SK-N-SH (cell line): ENCODE measurements at regions not wholly inside any gene's neighbourhood (a gene's known extent, or its start where the extent isn't known, plus 50 kb on each side); places are given as distances from the start of the nearest gene placed in this dataset.
"Not testable (repeated sequence)": the region's sequence is repeated elsewhere in the genome, so short reads cannot be mapped to it uniquely, and the experiment has no call there.

Experiments used
- CTCF ChIA-PET: fragments of 300-600, 350-600 bp; formaldehyde crosslinking; extraction: SDS; loops from one replicate; lab custom pipeline; 2021; lab: Yijun Ruan, JAX
- POLR2A ChIA-PET: fragments of 350-600 bp; sonication (Branson Sonifier 250); formaldehyde crosslinking; extraction: SDS; loops from one replicate; lab custom pipeline; 2020; ENCODE audit warnings: antibody characterized with exemption, inconsistent platforms; lab: Yijun Ruan, JAX
- DNase-seq: peaks from one replicate; pipeline ENCODE4 v3.0.0; 2012
- H2AFZ ChIP-seq: fragments of 200-600 bp; sonication (generic); 2 replicates; pipeline ENCODE4 v1.8.1; 2016; ENCODE audit warnings: antibody characterized with exemption, mild to moderate bottlenecking, low read depth
- H3F3A ChIP-seq: fragments of 200-600 bp; sonication (generic); replicated peaks from 2 replicates; pipeline ENCODE3; 2016; ENCODE audit warnings: antibody characterized with exemption, mild to moderate bottlenecking; ENCODE audit not compliant: insufficient read depth
- H3K27ac ChIP-seq, 2 experiments: fragments of 200-500 bp in 1 of 2; fragments of 200-600 bp in 1 of 2; sonication (Bioruptor generic) in 1 of 2; sonication (generic), shearing (Covaris generic) in 1 of 2; 2 replicates each; pipeline versions ENCODE4 v1.5.1 to v1.6.1; 2014 to 2016; ENCODE audit warnings: low read depth in 2 of 2, inconsistent platforms in 1 of 2, low read length in 1 of 2, mild to moderate bottlenecking in 1 of 2, mixed read lengths in 1 of 2
- H3K27me3 ChIP-seq: fragments of 200-600 bp; sonication (generic), shearing (Covaris generic); 2 replicates; pipeline ENCODE4 v1.6.1; 2016; ENCODE audit warnings: mixed run types; ENCODE audit not compliant: insufficient read depth
- H3K36me3 ChIP-seq, 2 experiments: fragments of 200-500 bp in 1 of 2; fragments of 200-600 bp in 1 of 2; sonication (Bioruptor generic) in 1 of 2; sonication (generic) in 1 of 2; replicated peaks in 1 of 2; 2 replicates each; pipeline versions ENCODE3 to v1.5.1; 2014 to 2016; ENCODE audit warnings: low read length in 1 of 2, mild to moderate bottlenecking in 1 of 2; ENCODE audit not compliant: insufficient read depth in 2 of 2, control insufficient read depth in 1 of 2
- H3K4me1 ChIP-seq, 2 experiments: fragments of 200-500 bp in 1 of 2; fragments of 200-600 bp in 1 of 2; sonication (Bioruptor generic) in 1 of 2; sonication (generic), shearing (Covaris generic) in 1 of 2; 2 replicates each; pipeline versions ENCODE4 v1.5.1 to v1.6.1; 2014 to 2016; ENCODE audit warnings: low read depth in 1 of 2, low read length in 1 of 2, mixed run types in 1 of 2; ENCODE audit not compliant: insufficient read depth in 2 of 2, control insufficient read depth in 1 of 2
- H3K4me2 ChIP-seq: fragments of 200-600 bp; sonication (generic), shearing (Covaris generic); 2 replicates; pipeline ENCODE4 v1.6.1; 2017; ENCODE audit warnings: mixed run types
- H3K4me3 ChIP-seq, 2 experiments: fragments of 200-500 bp in 1 of 2; fragments of 200-600 bp in 1 of 2; sonication (Bioruptor generic) in 1 of 2; sonication (generic), shearing (Covaris generic) in 1 of 2; 2 replicates each; pipeline versions ENCODE4 v1.5.1 to v1.8.1; 2014 to 2016; ENCODE audit warnings: low read depth in 2 of 2, inconsistent platforms in 1 of 2, low read length in 1 of 2, mild to moderate bottlenecking in 1 of 2, mixed read lengths in 1 of 2, moderate library complexity in 1 of 2
- H3K79me2 ChIP-seq: fragments of 200-600 bp; sonication (generic); 2 replicates; pipeline ENCODE4 v1.8.1; 2017; ENCODE audit warnings: mild to moderate bottlenecking; ENCODE audit not compliant: insufficient read depth
- H3K9ac ChIP-seq: fragments of 200-600 bp; sonication (generic); 2 replicates; pipeline ENCODE4 v1.6.1; 2017; ENCODE audit warnings: mixed run types
- H3K9me2 ChIP-seq: fragments of 200-600 bp; sonication (generic); 2 replicates; pipeline ENCODE4 v1.6.1; 2017; ENCODE audit warnings: mixed run types
- H3K9me3 ChIP-seq: fragments of 200-600 bp; sonication (generic); 2 replicates; pipeline ENCODE4 v1.6.1; 2017; ENCODE audit warnings: mixed run types, mild to moderate bottlenecking, moderate library complexity
- H4K20me1 ChIP-seq: fragments of 200-600 bp; sonication (generic); 2 replicates; pipeline ENCODE4 v1.6.1; 2017; ENCODE audit warnings: mild to moderate bottlenecking, mixed run types; ENCODE audit not compliant: insufficient read depth
- FOXJ3 ChIP-seq: sonication (generic); formaldehyde crosslinking; IDR thresholded peaks from 2 replicates; pipeline ENCODE4 v1.5.1; 2020; ENCODE audit warnings: mild to moderate bottlenecking, missing genetic modification reagents
- FOXM1 ChIP-seq: IDR thresholded peaks from 2 replicates; pipeline ENCODE4 v1.4.0; 2012; ENCODE audit warnings: low read depth, mild to moderate bottlenecking
- MXI1 ChIP-seq: IDR thresholded peaks from 2 replicates; pipeline ENCODE4 v1.6.1; 2012; ENCODE audit warnings: mild to moderate bottlenecking, low read depth, low read length, improper control_type of control experiment
- NRF1 ChIP-seq: IDR thresholded peaks from 2 replicates; pipeline ENCODE4 v1.6.1; 2012; ENCODE audit warnings: low read depth, mild to moderate bottlenecking, low read length
- RCOR1 ChIP-seq: fragments of 150-350 bp; IDR thresholded peaks from 2 replicates; pipeline ENCODE4 v1.6.1; 2017; ENCODE audit warnings: antibody characterized with exemption, low read length
- RFX5 ChIP-seq: IDR thresholded peaks from 2 replicates; pipeline ENCODE4 v1.6.1; 2012; ENCODE audit warnings: mild to moderate bottlenecking, improper control_type of control experiment, low read length
- SMC3 ChIP-seq: IDR thresholded peaks from 2 replicates; pipeline ENCODE4 v1.6.1; 2012; ENCODE audit warnings: low read depth, low read length, improper control_type of control experiment
- WGBS: methylation state at CpG from one replicate; pipeline ENCODE4 v1.1.6; 2017; ENCODE audit warnings: low lambda C conversion rate; 5-methylcytosine and 5-hydroxymethylcytosine counted together
- TF ChIP-seq, protein P1 (sequence below): fragments of 200-600 bp; sonication (generic); IDR thresholded peaks from 2 replicates; pipeline ENCODE4 v1.6.1; 2017; ENCODE audit warnings: antibody characterized with exemption, mild to moderate bottlenecking, moderate library complexity
- TF ChIP-seq, protein P2 (sequence below): IDR thresholded peaks from 2 replicates; pipeline ENCODE4 v1.4.0; 2012; ENCODE audit warnings: low read depth, borderline replicate concordance

GRCh38 chr10:34884272-34884952, 69.3 kb upstream of the PARD3 start:
- no peak overlapping the region for H3K9ac ChIP-seq
- H3K27ac ChIP-seq, result no peak overlapping the region
- no peak for DNase-seq
- H3K79me2 ChIP-seq, result no peaks in the 10 kb centered on the region
- no peak overlapping the region for H2AFZ ChIP-seq
- ChIA-PET POLR2A (no interaction called here), CTCF (no interaction called here)
- H3K4me3 ChIP-seq, result no peak overlapping the region
- H3K9me3 ChIP-seq, result no peaks in the 10 kb centered on the region
- TF ChIP-seq RCOR1 (no peak), MXI1 (no peak)
- no peak overlapping the region for H3K4me2 ChIP-seq
- H3K9me2 ChIP-seq, result no peaks in the 10 kb centered on the region
- no peaks in the 10 kb centered on the region for H3K27me3 ChIP-seq
- no peaks in the 10 kb centered on the region for H3K4me1 ChIP-seq
- H4K20me1 ChIP-seq, result no peaks in the 10 kb centered on the region
- no peaks in the 10 kb centered on the region for H3F3A ChIP-seq
- WGBS, result 78% methylated on average over 4 of the region's 4 CpGs
- H3K36me3 ChIP-seq, result no peaks in the 10 kb centered on the region

DNA sequence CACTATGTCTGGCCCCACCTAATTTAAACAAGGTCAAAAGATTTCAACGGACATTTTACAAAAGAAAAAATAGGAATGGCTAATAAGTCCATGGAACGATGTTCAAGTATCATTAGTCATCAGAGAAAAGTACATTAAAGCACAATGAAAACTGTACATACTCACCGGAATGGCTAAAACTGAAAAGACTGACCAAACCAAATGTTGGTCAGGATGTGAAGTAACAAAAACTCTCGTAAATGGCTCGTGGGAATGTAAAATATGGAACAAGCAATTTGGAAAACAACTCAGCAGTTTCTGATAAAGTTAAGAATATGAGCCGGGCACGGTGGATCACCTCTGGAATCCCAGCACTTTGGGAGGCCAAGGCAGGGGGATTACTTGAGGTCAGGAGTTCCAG, 65.7 kb upstream of the PARD3 start:
- Histone ChIP-seq H3K27me3 (no peaks in the 10 kb centered on the region; the same call in 1 of the 2 replicates), H3K36me3 (no peaks in the 10 kb centered on the region), H3K9ac (no peak overlapping the region), H3K9me3 (no peaks in the 10 kb centered on the region), H3F3A (no peaks in the 10 kb centered on the region), H3K4me2 (no peak overlapping the region), H3K9me2 (no peaks in the 10 kb centered on the region), H3K79me2 (no peaks in the 10 kb centered on the region), H4K20me1 (no peaks in the 10 kb centered on the region), H3K4me1 (no peaks in the 10 kb centered on the region), H2AFZ (no peak overlapping the region), H3K4me3 (no peak overlapping the region), H3K27ac (no peak overlapping the region)
- no peak for TF ChIP-seq FOXJ3 (CRISPR knock-in tag)
- no peak for TF ChIP-seq NRF1
- TF ChIP-seq FOXM1, result no peak
- TF ChIP-seq, protein P1, sequence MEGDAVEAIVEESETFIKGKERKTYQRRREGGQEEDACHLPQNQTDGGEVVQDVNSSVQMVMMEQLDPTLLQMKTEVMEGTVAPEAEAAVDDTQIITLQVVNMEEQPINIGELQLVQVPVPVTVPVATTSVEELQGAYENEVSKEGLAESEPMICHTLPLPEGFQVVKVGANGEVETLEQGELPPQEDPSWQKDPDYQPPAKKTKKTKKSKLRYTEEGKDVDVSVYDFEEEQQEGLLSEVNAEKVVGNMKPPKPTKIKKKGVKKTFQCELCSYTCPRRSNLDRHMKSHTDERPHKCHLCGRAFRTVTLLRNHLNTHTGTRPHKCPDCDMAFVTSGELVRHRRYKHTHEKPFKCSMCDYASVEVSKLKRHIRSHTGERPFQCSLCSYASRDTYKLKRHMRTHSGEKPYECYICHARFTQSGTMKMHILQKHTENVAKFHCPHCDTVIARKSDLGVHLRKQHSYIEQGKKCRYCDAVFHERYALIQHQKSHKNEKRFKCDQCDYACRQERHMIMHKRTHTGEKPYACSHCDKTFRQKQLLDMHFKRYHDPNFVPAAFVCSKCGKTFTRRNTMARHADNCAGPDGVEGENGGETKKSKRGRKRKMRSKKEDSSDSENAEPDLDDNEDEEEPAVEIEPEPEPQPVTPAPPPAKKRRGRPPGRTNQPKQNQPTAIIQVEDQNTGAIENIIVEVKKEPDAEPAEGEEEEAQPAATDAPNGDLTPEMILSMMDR, result no peak
- TF ChIP-seq RFX5, result no peak
- TF ChIP-seq, protein P2, sequence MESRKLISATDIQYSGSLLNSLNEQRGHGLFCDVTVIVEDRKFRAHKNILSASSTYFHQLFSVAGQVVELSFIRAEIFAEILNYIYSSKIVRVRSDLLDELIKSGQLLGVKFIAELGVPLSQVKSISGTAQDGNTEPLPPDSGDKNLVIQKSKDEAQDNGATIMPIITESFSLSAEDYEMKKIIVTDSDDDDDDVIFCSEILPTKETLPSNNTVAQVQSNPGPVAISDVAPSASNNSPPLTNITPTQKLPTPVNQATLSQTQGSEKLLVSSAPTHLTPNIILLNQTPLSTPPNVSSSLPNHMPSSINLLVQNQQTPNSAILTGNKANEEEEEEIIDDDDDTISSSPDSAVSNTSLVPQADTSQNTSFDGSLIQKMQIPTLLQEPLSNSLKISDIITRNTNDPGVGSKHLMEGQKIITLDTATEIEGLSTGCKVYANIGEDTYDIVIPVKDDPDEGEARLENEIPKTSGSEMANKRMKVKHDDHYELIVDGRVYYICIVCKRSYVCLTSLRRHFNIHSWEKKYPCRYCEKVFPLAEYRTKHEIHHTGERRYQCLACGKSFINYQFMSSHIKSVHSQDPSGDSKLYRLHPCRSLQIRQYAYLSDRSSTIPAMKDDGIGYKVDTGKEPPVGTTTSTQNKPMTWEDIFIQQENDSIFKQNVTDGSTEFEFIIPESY, result no peak
- no peak for TF ChIP-seq SMC3
- ChIA-PET POLR2A (no interaction called here), CTCF (no interaction called here)
- WGBS, result 77% methylated on average over 7 of the region's 7 CpGs
- DNase-seq, result no peak

DNA sequence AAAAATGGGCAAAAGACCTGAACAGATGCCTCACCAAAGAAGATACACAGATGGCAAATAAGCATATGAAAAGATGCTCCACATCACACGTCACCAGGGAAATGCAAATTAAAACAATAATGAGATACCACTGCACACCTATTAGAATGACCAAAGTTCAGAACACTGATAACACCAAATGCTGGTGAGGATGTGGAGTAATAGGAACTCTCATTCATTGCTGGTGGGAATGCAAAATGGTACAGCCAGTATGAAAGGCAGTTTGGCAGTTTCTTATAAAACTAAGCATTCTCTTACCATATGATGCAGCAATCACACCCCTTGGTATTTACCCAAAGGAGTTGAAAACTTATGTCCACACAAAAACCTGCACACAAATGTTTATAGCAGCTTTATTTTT, 63.6 kb upstream of the PARD3 start:
- POLR2A ChIA-PET, result not testable (repeated sequence)

More for the DNA sequence above, 63.6 kb upstream of the PARD3 start:
- H3K9ac ChIP-seq, H3K4me1 ChIP-seq, CTCF ChIA-PET, DNase-seq, H4K20me1 ChIP-seq, H3K79me2 ChIP-seq, H3K9me2 ChIP-seq, H3K4me2 ChIP-seq, H3K4me3 ChIP-seq, H3K27ac ChIP-seq, H3K36me3 ChIP-seq, H3K27me3 ChIP-seq, H2AFZ ChIP-seq, H3F3A ChIP-seq, H3K9me3 ChIP-seq: not testable (repeated sequence)
- WGBS, result 93% methylated on average over 1 of the region's 1 CpG
